ENCODE measurements at regions not wholly inside any gene's neighbourhood (a gene's known extent, or its start where the extent isn't known, plus 50 kb on each side); places are given as distances from the start of the nearest gene placed in this dataset.
A peak's percentile ranks its signal among the peaks of the same experiment; 100 is the strongest.

DNA sequence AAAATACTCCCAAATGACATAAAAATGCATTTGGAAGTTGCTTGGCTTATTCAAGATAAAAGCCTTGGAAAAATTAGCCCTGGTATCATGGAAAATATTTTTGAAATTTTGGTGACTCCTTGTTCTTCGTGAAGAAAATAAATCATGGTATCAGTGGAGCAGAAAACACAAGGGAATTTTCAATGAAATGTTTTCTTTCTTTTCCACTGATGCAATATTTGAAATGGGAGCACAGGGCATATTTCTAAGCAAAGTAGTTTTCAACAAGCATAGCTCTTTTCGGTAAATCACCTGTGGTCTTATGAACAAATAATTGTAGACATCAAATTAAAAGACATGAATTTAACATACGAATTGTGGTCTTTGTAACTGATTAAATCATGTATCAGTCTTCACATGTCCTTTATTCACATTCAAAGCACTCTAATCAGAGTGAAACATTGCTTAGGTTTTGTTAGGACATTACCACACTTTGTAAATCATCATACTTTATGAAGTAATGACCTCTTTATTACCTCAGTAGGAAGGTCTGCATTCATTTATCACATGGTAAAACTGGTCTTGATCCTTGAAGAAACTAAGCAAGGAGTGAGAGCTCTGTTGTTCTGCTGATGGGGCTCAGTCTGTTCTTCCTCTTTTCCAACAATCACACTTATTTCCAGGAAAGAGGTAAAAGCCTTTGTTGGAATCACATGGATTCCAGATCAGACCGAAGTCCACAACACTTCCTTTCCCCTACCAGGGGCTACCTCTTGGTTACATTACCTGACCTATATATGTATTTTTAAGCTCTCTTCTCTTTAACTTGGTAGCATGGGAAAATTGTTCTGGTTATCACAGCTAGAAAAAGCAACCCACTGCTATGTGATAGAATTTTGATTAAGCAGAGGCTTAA, 413.5 kb upstream of the THBS1 start:
- intact Hi-C loops (cut with micrococcal nuclease; ENCODE audit: unreplicated experiment), result no loop called here
- Histone ChIP-seq H3K4me1 (peaks cover 14% of the 10 kb centered on the region), H3K27me3 (replicated peaks; ENCODE audit: control insufficient read depth, insufficient read depth, low read length) (no peaks in the 10 kb centered on the region), H3K36me3 (ENCODE audit: control insufficient read depth, insufficient read depth, low read length) (no peaks in the 10 kb centered on the region), H3K9me3 (no peaks in the 10 kb centered on the region), H3K4me3 (ENCODE audit: low read depth, low read length) (no peak overlapping the region)
- DNase-seq, result no peak
- Mint-ChIP-seq H3K27me3 (ENCODE audit: insufficient read depth, unreplicated experiment) (no peaks in the 10 kb centered on the region), H3K4me1 (ENCODE audit: low read depth, unreplicated experiment) (no peaks in the 10 kb centered on the region), H3K27ac (ENCODE audit: unreplicated experiment) (no peak overlapping the region), H3K9me3 (ENCODE audit: unreplicated experiment) (peaks cover 12% of the 10 kb centered on the region), H3K36me3 (ENCODE audit: insufficient read depth, unreplicated experiment) (no peaks in the 10 kb centered on the region), H3K4me3 (ENCODE audit: unreplicated experiment) (no peak overlapping the region)
- ChIA-PET POLR2A (no interaction called here), CTCF (interaction anchor here (0.7 kb wide), 1 partner anchor 13 kb away, joined by 3 read pairs; no protein-coding TSS in a partner anchor)
- TF ChIP-seq CTCF (IDR thresholded peaks at IDR 0.05; ENCODE audit: insufficient read depth in 1 of 2, low read depth in 1 of 2, low read length in 1 of 2, severe bottlenecking in 1 of 2, unreplicated experiment in 1 of 2), result no peak
- no TSS peak for BruUV-seq (replicated peaks)

DNA sequence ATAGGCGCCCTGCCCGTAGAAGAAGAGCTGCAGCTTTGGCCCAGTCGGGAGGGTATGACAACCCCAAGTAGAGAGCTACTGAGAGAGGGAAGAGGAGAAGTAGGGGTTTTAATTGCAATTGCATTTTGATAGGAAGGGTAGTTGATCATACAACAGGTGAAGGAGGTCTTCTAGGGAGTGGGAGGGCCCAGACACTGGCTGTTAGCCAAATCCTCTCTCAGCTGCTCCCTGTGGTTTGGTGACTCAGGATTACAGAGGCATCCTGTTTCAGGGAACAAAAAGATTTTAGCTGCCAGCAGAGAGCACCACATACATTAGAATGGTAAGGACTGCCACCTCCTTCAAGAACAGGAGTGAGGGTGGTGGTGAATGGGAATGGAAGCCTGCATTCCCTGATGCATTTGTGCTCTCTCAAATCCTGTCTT, 408.9 kb upstream of the THBS1 start:
- H3K9me3 Mint-ChIP-seq (ENCODE audit: unreplicated experiment), result peaks cover 15% of the 10 kb centered on the region

More for the DNA sequence above, 408.9 kb upstream of the THBS1 start:
- no peaks in the 10 kb centered on the region for H3K36me3 ChIP-seq (ENCODE audit: control insufficient read depth, insufficient read depth, low read length)
- H3K4me1 ChIP-seq, result peaks cover 16% of the 10 kb centered on the region
- no peak overlapping the region for H3K4me3 Mint-ChIP-seq (ENCODE audit: unreplicated experiment)
- H3K36me3 Mint-ChIP-seq (ENCODE audit: insufficient read depth, unreplicated experiment), result peaks cover 5% of the 10 kb centered on the region
- intact Hi-C loops (cut with micrococcal nuclease; ENCODE audit: unreplicated experiment), result loop anchor here (1.0 to 10.0 kb wide), 9 partner anchors 41 to 585 kb away; no protein-coding TSS in a partner anchor
- TSS peak; percentile 64 for BruUV-seq (replicated peaks)
- no peaks in the 10 kb centered on the region for H3K9me3 ChIP-seq
- H3K4me3 ChIP-seq (ENCODE audit: low read depth, low read length), result no peak overlapping the region
- peak; percentile 71 for DNase-seq
- TF ChIP-seq CTCF (IDR thresholded peaks at IDR 0.05; ENCODE audit: insufficient read depth in 1 of 2, low read depth in 1 of 2, low read length in 1 of 2, severe bottlenecking in 1 of 2, unreplicated experiment in 1 of 2), result peak in 1 of 2 experiments; percentile 28
- no peaks in the 10 kb centered on the region for H3K27me3 Mint-ChIP-seq (ENCODE audit: insufficient read depth, unreplicated experiment)
- peaks cover 19% of the 10 kb centered on the region for H3K4me1 Mint-ChIP-seq (ENCODE audit: low read depth, unreplicated experiment)
- ChIA-PET POLR2A (interaction anchor here (1.2 to 1.9 kb wide), 2 partner anchors 248 to 409 kb away, joined by 3 to 12 read pairs; partner anchors contain the start of gene THBS1), CTCF (interaction anchor here (1.0 to 2.4 kb wide), 6 partner anchors 42 to 585 kb away, joined by 3 to 36 read pairs (median 4); partner anchors contain the start of gene THBS1)
- H3K27me3 ChIP-seq (replicated peaks; ENCODE audit: control insufficient read depth, insufficient read depth, low read length), result no peaks in the 10 kb centered on the region
- H3K27ac Mint-ChIP-seq (ENCODE audit: unreplicated experiment), result peak overlapping the region; percentile 19

Data from Caco-2 (cell line).